NB4 (cell line): ENCODE measurements at regions not wholly inside any gene's neighbourhood (a gene's known extent, or its start where the extent isn't known, plus 50 kb on each side); places are given as distances from the start of the nearest gene placed in this dataset.

Experiments used
- DNase-seq: peaks from one replicate; pipeline ENCODE4 v3.0.0; 2010; ENCODE audit warnings: low read depth
- H3K4me3 ChIP-seq: one replicate; pipeline ENCODE4 v1.5.1; 2011; ENCODE audit warnings: mild to moderate bottlenecking, low read depth, low read length, moderate library complexity
- MYC ChIP-seq: IDR thresholded peaks from 2 replicates; pipeline ENCODE4 v1.6.1; 2011; ENCODE audit warnings: low read depth, low read length
- POLR2A ChIP-seq: IDR thresholded peaks from 2 replicates; pipeline ENCODE4 v1.6.1; 2011; ENCODE audit warnings: mild to moderate bottlenecking; ENCODE audit not compliant: insufficient read length; ENCODE audit errors: extremely low read depth
- TF ChIP-seq, protein P1 (sequence below): IDR thresholded peaks from one replicate; pipeline ENCODE4 v1.5.1; 2012; ENCODE audit warnings: low read depth, low read length
- TF ChIP-seq, protein P2 (sequence below): IDR thresholded peaks from 2 replicates; pipeline ENCODE4 v1.6.1; 2011; ENCODE audit warnings: low read depth, low read length

GRCh38 chr6:56400273-56400672, 152.9 kb upstream of the COL21A1 start:
- no peak for TF ChIP-seq POLR2A
- TF ChIP-seq, protein P1, sequence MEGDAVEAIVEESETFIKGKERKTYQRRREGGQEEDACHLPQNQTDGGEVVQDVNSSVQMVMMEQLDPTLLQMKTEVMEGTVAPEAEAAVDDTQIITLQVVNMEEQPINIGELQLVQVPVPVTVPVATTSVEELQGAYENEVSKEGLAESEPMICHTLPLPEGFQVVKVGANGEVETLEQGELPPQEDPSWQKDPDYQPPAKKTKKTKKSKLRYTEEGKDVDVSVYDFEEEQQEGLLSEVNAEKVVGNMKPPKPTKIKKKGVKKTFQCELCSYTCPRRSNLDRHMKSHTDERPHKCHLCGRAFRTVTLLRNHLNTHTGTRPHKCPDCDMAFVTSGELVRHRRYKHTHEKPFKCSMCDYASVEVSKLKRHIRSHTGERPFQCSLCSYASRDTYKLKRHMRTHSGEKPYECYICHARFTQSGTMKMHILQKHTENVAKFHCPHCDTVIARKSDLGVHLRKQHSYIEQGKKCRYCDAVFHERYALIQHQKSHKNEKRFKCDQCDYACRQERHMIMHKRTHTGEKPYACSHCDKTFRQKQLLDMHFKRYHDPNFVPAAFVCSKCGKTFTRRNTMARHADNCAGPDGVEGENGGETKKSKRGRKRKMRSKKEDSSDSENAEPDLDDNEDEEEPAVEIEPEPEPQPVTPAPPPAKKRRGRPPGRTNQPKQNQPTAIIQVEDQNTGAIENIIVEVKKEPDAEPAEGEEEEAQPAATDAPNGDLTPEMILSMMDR = no peak
- no peak for TF ChIP-seq MYC
- TF ChIP-seq, protein P2, sequence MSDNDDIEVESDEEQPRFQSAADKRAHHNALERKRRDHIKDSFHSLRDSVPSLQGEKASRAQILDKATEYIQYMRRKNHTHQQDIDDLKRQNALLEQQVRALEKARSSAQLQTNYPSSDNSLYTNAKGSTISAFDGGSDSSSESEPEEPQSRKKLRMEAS = no peak
- no peak for DNase-seq
- no peak overlapping the region for H3K4me3 ChIP-seq

DNA sequence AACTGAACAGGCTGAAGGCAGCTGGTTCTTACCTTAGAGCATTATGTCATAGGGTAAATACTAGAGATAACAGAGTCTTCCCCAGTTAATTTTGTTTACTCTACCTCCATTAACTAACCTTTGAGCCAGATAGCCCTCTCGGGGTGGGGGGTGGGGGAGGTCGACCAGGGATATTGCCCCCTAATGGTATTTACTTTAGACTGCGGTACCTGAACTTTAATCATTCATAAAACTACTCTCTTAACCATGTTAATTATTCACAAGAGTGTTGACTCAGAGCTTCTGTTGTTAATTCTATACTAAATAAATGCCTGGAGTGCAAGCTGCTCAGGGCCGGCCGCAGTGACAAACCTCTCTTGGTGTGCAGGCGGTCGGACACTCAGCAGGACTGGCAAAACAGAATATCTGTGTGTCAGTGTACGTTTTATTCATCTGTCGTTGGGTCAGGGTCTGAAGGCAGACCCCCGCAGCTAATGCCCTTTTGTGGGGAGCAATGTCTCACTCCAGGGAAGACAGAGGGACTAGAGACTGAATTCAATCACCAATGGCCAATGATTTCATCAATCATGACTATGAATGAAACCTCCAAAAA, 152.4 kb upstream of the COL21A1 start:
- TF ChIP-seq MYC (no peak), POLR2A (no peak)
- TF ChIP-seq, protein P1 = no peak
- TF ChIP-seq, protein P2 = no peak
- no peak overlapping the region for H3K4me3 ChIP-seq
- DNase-seq = no peak

- TF ChIP-seq, protein P2 = no peak
- no peak for TF ChIP-seq MYC
- TF ChIP-seq, protein P1 = no peak
- TF ChIP-seq POLR2A = no peak
- no peak overlapping the region for H3K4me3 ChIP-seq
- DNase-seq = no peak
Measured at GRCh38 chr6:56399250-56399671, 151.9 kb upstream of the COL21A1 start.

DNA sequence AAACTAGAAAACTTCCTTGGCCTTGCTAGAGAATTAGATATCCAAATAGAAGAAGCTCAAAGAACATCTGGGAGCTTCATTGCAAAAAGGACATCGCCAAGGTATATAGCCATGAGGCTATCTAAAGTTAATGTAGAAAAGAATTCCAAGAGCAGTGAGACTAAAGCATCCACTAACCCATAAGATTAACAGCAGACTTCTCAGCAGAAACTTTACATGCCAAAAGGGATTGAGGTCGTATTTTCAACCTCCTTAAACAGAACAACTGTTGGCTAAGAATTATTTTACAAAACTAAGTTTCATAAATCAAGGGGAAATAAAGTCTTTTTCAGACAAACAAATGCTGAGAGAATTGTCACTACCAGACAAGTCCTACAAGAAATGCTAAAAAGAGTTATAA, 149.1 kb upstream of the COL21A1 start:
- DNase-seq = no peak
- no peak overlapping the region for H3K4me3 ChIP-seq
- TF ChIP-seq POLR2A = no peak
- TF ChIP-seq, protein P1 = no peak

GRCh38 chr6:56393615-56394612, 146.5 kb upstream of the COL21A1 start:
- H3K4me3 ChIP-seq = no peak overlapping the region
- DNase-seq = peak; percentile 5
- TF ChIP-seq MYC = no peak
- no peak for TF ChIP-seq POLR2A
- TF ChIP-seq, protein P2 = no peak
- TF ChIP-seq, protein P1 = no peak
